ENCODE measurements at regions not wholly inside any gene's neighbourhood (a gene's known extent, or its start where the extent isn't known, plus 50 kb on each side); places are given as distances from the start of the nearest gene placed in this dataset.
"Not testable (repeated sequence)": the region's sequence is repeated elsewhere in the genome, so short reads cannot be mapped to it uniquely, and the experiment has no call there.

- no peak for DNase-seq (ENCODE audit: low read depth)
- no peak overlapping the region for H3K4me3 ChIP-seq (ENCODE audit: low read depth, low read length)
- TF ChIP-seq CTCF (IDR thresholded peaks at IDR 0.05; ENCODE audit: insufficient read depth, low read depth, low read length) = no peak
These were observed 782.9 kb upstream of the HTR2C start for GRCh38 chrX:113800955-113801354.

- TF ChIP-seq CTCF (IDR thresholded peaks at IDR 0.05; ENCODE audit: insufficient read depth, low read depth, low read length) = no peak
- no peak overlapping the region for H3K4me3 ChIP-seq (ENCODE audit: low read depth, low read length)
- DNase-seq (ENCODE audit: low read depth) = peak; percentile 70
These were observed 790.3 kb upstream of the HTR2C start for GRCh38 chrX:113793563-113793962.

GRCh38 chrX:113790987-113791386 lies 792.9 kb upstream of the HTR2C start:
- H3K4me3 ChIP-seq (ENCODE audit: low read depth, low read length) = no peak overlapping the region
- no peak for DNase-seq (ENCODE audit: low read depth)
- TF ChIP-seq CTCF (IDR thresholded peaks at IDR 0.05; ENCODE audit: insufficient read depth, low read depth, low read length) = no peak

- H3K4me3 ChIP-seq (ENCODE audit: low read depth, low read length); DNase-seq (ENCODE audit: low read depth): not testable (repeated sequence)
These were observed 799.1 kb upstream of the HTR2C start for GRCh38 chrX:113784754-113785153.

- no peak for DNase-seq (ENCODE audit: low read depth)
- no peak for TF ChIP-seq CTCF (IDR thresholded peaks at IDR 0.05; ENCODE audit: insufficient read depth, low read depth, low read length)
These were observed 813.1 kb upstream of the HTR2C start for GRCh38 chrX:113770806-113771205.

GRCh38 chrX:113770071-113770470 lies 813.8 kb upstream of the HTR2C start:
- no peak for TF ChIP-seq CTCF (IDR thresholded peaks at IDR 0.05; ENCODE audit: insufficient read depth, low read depth, low read length)
- no peak for DNase-seq (ENCODE audit: low read depth)
- no peak overlapping the region for H3K4me3 ChIP-seq (ENCODE audit: low read depth, low read length)

More at GRCh38 chrX:113770806-113771205, 813.1 kb upstream of the HTR2C start:
- no peak overlapping the region for H3K4me3 ChIP-seq (ENCODE audit: low read depth, low read length)

- TF ChIP-seq CTCF (IDR thresholded peaks at IDR 0.05; ENCODE audit: insufficient read depth, low read depth, low read length) = no peak
- no peak for DNase-seq (ENCODE audit: low read depth)
- H3K4me3 ChIP-seq (ENCODE audit: low read depth, low read length) = no peak overlapping the region
These were observed 824.5 kb upstream of the HTR2C start for GRCh38 chrX:113759422-113759821.
